Activated CD4-positive, alpha-beta T cell treated with anti-CD3 and anti-CD28 coated beads, Interleukin-2, amount 50 U/mL, for 24 hours (primary cell): ENCODE measurements at regions not wholly inside any gene's neighbourhood (a gene's known extent, or its start where the extent isn't known, plus 50 kb on each side); places are given as distances from the start of the nearest gene placed in this dataset.
A peak's percentile ranks its signal among the peaks of the same experiment; 100 is the strongest.
"Not testable (repeated sequence)": the region's sequence is repeated elsewhere in the genome, so short reads cannot be mapped to it uniquely, and the experiment has no call there.

ENCODE experiments used
- DNase-seq, 2 donors: peaks; one replicate each; pipeline ENCODE4 v3.0.0-alpha.2; 2020; ENCODE audit warnings: low read depth in 1 of 2, low spot score in 1 of 2

- DNase-seq, result no peak
These were observed 339.9 kb downstream of the SFMBT2 start for GRCh38 chr10:7070950-7071349.

GRCh38 chr10:7069706-7070105 lies 341.1 kb downstream of the SFMBT2 start:
- DNase-seq, result no peak

- no peak for DNase-seq
These were observed 354.6 kb downstream of the SFMBT2 start for GRCh38 chr10:7056216-7056615.

GRCh38 chr10:7054915-7055314 lies 355.9 kb downstream of the SFMBT2 start:
- DNase-seq, result no peak

GRCh38 chr10:7053195-7053594 lies 357.6 kb downstream of the SFMBT2 start:
- no peak for DNase-seq

- DNase-seq, result not testable (repeated sequence)
These were observed 360.8 kb downstream of the SFMBT2 start for GRCh38 chr10:7050024-7050423.

GRCh38 chr10:7048061-7048460 lies 362.8 kb downstream of the SFMBT2 start:
- DNase-seq, result no peak

GRCh38 chr10:7046615-7047014 lies 364.2 kb downstream of the SFMBT2 start:
- DNase-seq, result no peak

GRCh38 chr10:7045891-7046599 lies 364.8 kb downstream of the SFMBT2 start:
- DNase-seq, result no peak

- DNase-seq, result no peak
These were observed 367.7 kb downstream of the SFMBT2 start for GRCh38 chr10:7043055-7043653.

- no peak for DNase-seq
These were observed 368.3 kb downstream of the SFMBT2 start for GRCh38 chr10:7042419-7043054.

- DNase-seq, result no peak
These were observed 368.8 kb downstream of the SFMBT2 start for GRCh38 chr10:7042000-7042399.

- no peak for DNase-seq
These were observed 370.2 kb downstream of the SFMBT2 start for GRCh38 chr10:7040681-7041080.

GRCh38 chr10:7039859-7040258 lies 371.0 kb downstream of the SFMBT2 start:
- DNase-seq, result no peak

GRCh38 chr10:7038416-7038815 lies 372.4 kb downstream of the SFMBT2 start:
- DNase-seq, result no peak

GRCh38 chr10:7037434-7037833 lies 373.4 kb downstream of the SFMBT2 start:
- DNase-seq, result not testable (repeated sequence)

- no peak for DNase-seq
These were observed 373.9 kb downstream of the SFMBT2 start for GRCh38 chr10:7036951-7037350.

- peak in 1 of 2 donors; percentile 53 for DNase-seq
These were observed 375.6 kb downstream of the SFMBT2 start for GRCh38 chr10:7035126-7035761.

- no peak for DNase-seq
These were observed 377.8 kb downstream of the SFMBT2 start for GRCh38 chr10:7033031-7033430.

GRCh38 chr10:7030134-7030855 lies 380.5 kb downstream of the SFMBT2 start:
- no peak for DNase-seq

- no peak for DNase-seq
These were observed 381.2 kb downstream of the SFMBT2 start for GRCh38 chr10:7029672-7030071.
